ENCODE measurements at regions not wholly inside any gene's neighbourhood (a gene's known extent, or its start where the extent isn't known, plus 50 kb on each side); places are given as distances from the start of the nearest gene placed in this dataset.

DNA sequence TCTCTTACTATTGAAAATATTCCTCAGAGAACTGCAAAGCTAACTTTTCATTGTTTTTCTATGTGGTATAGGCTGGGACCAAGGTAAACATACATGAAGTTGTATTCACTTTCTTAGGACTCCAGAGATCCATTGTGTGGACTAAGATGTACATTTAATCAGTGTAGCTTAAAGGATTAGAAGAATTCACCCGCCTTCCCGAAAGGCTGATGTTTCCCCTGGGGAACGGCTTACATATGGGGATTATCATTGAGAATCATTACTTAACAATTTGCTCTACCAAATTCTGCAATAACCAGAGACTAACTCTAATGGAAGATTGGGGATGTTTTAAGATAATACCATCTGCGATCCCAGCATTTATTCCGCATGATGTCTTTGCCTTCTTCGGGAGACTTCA is 257.1 kb upstream of the KIAA1217 start:
- Histone ChIP-seq H3K4me3 (no peak overlapping the region), H3K27ac (no peak overlapping the region)
- no peak for TF ChIP-seq CTCF (IDR thresholded peaks at IDR 0.05)
- DNase-seq (ENCODE audit: low spot score) = no peak

DNA sequence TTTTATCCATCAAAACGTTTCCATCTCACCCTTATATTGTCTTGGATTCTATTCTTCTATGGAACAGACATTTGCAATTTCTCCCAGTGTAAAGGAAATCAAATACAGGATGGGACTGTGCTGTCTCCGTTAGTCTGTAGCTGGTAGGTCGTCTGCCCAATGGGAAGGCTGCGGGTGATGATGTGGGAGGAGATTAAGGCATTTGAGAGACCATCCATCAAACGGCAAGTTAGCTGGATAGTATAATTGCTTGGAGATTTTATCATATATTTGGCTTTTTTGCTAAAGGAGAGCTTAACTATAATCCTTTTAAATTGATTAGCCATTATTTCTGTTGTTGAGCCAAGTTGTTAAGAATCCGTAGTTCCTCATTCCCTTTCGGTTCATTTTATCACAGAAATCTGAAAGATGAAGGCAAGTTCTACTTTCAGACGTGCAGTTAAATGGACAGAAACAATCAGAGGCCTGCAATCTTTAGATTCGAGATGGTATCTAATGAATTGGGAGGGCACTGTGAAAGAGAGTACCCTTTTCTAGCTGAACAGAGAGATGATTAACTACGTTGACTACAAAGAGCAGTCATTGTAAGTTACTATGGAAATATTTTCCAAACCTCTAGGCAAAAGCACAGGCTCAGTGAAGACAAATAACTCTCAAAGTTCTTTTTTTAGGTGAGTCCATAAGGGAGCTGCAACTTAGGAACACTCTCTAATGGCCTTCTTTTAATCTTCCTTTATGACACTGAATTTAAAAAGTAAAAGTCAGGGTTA is 253.3 kb upstream of the KIAA1217 start:
- TF ChIP-seq CTCF (IDR thresholded peaks at IDR 0.05) = no peak
- H3K27ac ChIP-seq = no peak overlapping the region
- no peak for DNase-seq (ENCODE audit: low spot score)
- no peak overlapping the region for H3K4me3 ChIP-seq

GRCh38 chr10:23965123-23965522 is 243.8 kb upstream of the KIAA1217 start:
- DNase-seq (ENCODE audit: low spot score) = no peak
- Histone ChIP-seq H3K27ac (no peak overlapping the region), H3K4me3 (no peak overlapping the region)
- TF ChIP-seq CTCF (IDR thresholded peaks at IDR 0.05) = no peak

- no peak overlapping the region for H3K4me3 ChIP-seq
- H3K27ac ChIP-seq = no peak overlapping the region
- DNase-seq (ENCODE audit: low spot score) = no peak
- TF ChIP-seq CTCF (IDR thresholded peaks at IDR 0.05) = no peak
Observed at GRCh38 chr10:23965880-23966279, 243.1 kb upstream of the KIAA1217 start.

- TF ChIP-seq CTCF (IDR thresholded peaks at IDR 0.05) = no peak
- no peak for DNase-seq (ENCODE audit: low spot score)
- H3K4me3 ChIP-seq = no peak overlapping the region
- H3K27ac ChIP-seq = no peak overlapping the region
Observed at GRCh38 chr10:23966504-23967051, 242.4 kb upstream of the KIAA1217 start.

- Histone ChIP-seq H3K27ac (no peak overlapping the region), H3K4me3 (no peak overlapping the region)
- no peak for TF ChIP-seq CTCF (IDR thresholded peaks at IDR 0.05)
- DNase-seq (ENCODE audit: low spot score) = no peak
Observed at GRCh38 chr10:23968301-23968700, 240.6 kb upstream of the KIAA1217 start.

- no peak for TF ChIP-seq CTCF (IDR thresholded peaks at IDR 0.05)
- Histone ChIP-seq H3K4me3 (no peak overlapping the region), H3K27ac (no peak overlapping the region)
- no peak for DNase-seq (ENCODE audit: low spot score)
Observed at GRCh38 chr10:23974746-23975272, 234.1 kb upstream of the KIAA1217 start.

Data from coronary artery (tissue), 2 donors.